ENCODE measurements at regions not wholly inside any gene's neighbourhood (a gene's known extent, or its start where the extent isn't known, plus 50 kb on each side); places are given as distances from the start of the nearest gene placed in this dataset.

DNA sequence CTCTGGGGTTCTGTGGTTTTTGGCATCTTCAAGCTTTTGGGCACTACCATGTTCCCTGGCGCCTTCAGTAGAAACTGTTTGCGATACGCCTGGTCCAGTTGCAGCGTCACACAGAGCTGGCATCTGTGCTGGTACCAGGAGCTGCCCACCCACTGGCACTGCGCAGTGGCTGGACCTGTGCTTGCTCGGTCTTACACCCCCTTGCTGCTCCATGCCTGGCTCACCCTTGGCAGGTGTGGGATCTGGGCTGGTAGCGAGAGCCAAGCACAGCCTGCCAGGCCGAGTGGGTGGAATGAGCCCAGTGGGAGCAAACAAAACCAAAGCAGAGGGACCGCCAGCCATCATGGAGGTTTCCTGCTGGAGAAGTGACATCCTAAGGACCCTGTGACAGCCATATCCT is 170.2 kb upstream of the IRX2 start:
- no peaks in the 10 kb centered on the region for H4K20me1 ChIP-seq (ENCODE audit: insufficient read depth)
- no peak overlapping the region for H3K27ac ChIP-seq (ENCODE audit: low read depth, low read length)
- H3K79me2 ChIP-seq (ENCODE audit: insufficient read depth, low read length), result no peaks in the 10 kb centered on the region
- H3K9me2 ChIP-seq (ENCODE audit: insufficient read depth), result no peaks in the 10 kb centered on the region
- no peaks in the 10 kb centered on the region for H3K4me1 ChIP-seq (ENCODE audit: control insufficient read depth in 1 of 2, insufficient read depth in 2 of 2, low read length in 2 of 2)
- ChIA-PET RAD21 (ENCODE audit: low non-redundant PET in 1 of 2, low total read pairs in 2 of 2, uncharacterized antibody in 2 of 2, unreplicated experiment in 2 of 2) (no interaction called here), POLR2A (no interaction called here), CTCF (no interaction called here)
- TF ChIP-seq EZH2 (IDR thresholded peaks at IDR 0.05), result no peak
- TF ChIP-seq JUND (IDR thresholded peaks at IDR 0.05), result no peak
- TF ChIP-seq RAD21 (IDR thresholded peaks at IDR 0.05; ENCODE audit: low read depth), result no peak
- no peak for TF ChIP-seq SP1 (IDR thresholded peaks at IDR 0.05; ENCODE audit: low read depth)
- no peak for TF ChIP-seq ZNF274 (IDR thresholded peaks at IDR 0.05; ENCODE audit: low read depth, low read length)
- no peak for TF ChIP-seq CBX3 (IDR thresholded peaks at IDR 0.05; ENCODE audit: low read depth)
- no peak for TF ChIP-seq ELF1 (IDR thresholded peaks at IDR 0.05; ENCODE audit: borderline replicate concordance, low read depth)
- TF ChIP-seq, protein P1, sequence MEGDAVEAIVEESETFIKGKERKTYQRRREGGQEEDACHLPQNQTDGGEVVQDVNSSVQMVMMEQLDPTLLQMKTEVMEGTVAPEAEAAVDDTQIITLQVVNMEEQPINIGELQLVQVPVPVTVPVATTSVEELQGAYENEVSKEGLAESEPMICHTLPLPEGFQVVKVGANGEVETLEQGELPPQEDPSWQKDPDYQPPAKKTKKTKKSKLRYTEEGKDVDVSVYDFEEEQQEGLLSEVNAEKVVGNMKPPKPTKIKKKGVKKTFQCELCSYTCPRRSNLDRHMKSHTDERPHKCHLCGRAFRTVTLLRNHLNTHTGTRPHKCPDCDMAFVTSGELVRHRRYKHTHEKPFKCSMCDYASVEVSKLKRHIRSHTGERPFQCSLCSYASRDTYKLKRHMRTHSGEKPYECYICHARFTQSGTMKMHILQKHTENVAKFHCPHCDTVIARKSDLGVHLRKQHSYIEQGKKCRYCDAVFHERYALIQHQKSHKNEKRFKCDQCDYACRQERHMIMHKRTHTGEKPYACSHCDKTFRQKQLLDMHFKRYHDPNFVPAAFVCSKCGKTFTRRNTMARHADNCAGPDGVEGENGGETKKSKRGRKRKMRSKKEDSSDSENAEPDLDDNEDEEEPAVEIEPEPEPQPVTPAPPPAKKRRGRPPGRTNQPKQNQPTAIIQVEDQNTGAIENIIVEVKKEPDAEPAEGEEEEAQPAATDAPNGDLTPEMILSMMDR (IDR thresholded peaks at IDR 0.05 in 2 of 3, conservative IDR thresholded peaks at IDR 0.05 in 1 of 3; ENCODE audit: borderline replicate concordance in 1 of 3, insufficient read depth in 1 of 3, low read depth in 2 of 3, low read length in 2 of 3), result no peak
- TF ChIP-seq, protein P2, sequence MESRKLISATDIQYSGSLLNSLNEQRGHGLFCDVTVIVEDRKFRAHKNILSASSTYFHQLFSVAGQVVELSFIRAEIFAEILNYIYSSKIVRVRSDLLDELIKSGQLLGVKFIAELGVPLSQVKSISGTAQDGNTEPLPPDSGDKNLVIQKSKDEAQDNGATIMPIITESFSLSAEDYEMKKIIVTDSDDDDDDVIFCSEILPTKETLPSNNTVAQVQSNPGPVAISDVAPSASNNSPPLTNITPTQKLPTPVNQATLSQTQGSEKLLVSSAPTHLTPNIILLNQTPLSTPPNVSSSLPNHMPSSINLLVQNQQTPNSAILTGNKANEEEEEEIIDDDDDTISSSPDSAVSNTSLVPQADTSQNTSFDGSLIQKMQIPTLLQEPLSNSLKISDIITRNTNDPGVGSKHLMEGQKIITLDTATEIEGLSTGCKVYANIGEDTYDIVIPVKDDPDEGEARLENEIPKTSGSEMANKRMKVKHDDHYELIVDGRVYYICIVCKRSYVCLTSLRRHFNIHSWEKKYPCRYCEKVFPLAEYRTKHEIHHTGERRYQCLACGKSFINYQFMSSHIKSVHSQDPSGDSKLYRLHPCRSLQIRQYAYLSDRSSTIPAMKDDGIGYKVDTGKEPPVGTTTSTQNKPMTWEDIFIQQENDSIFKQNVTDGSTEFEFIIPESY (IDR thresholded peaks at IDR 0.05; ENCODE audit: extremely low read depth, insufficient replicate concordance, low read length), result no peak
- no peak for TF ChIP-seq SRF (IDR thresholded peaks at IDR 0.05; ENCODE audit: low read depth)
- TF ChIP-seq EZH2phosphoT487 (IDR thresholded peaks at IDR 0.05; ENCODE audit: borderline replicate concordance), result no peak
- no peak for TF ChIP-seq SIN3A (IDR thresholded peaks at IDR 0.05; ENCODE audit: low read depth)
- TF ChIP-seq TCF7L2 (IDR thresholded peaks at IDR 0.05; ENCODE audit: borderline replicate concordance, extremely low read depth, insufficient read depth, insufficient read length), result no peak
- TF ChIP-seq YY1 (IDR thresholded peaks at IDR 0.05; ENCODE audit: extremely low read depth, insufficient replicate concordance, low read depth, low read length), result no peak
- no peak for TF ChIP-seq POLR2A (IDR thresholded peaks at IDR 0.05; ENCODE audit: borderline replicate concordance, extremely low read depth, insufficient read depth, insufficient read length)
- TF ChIP-seq, protein P3, sequence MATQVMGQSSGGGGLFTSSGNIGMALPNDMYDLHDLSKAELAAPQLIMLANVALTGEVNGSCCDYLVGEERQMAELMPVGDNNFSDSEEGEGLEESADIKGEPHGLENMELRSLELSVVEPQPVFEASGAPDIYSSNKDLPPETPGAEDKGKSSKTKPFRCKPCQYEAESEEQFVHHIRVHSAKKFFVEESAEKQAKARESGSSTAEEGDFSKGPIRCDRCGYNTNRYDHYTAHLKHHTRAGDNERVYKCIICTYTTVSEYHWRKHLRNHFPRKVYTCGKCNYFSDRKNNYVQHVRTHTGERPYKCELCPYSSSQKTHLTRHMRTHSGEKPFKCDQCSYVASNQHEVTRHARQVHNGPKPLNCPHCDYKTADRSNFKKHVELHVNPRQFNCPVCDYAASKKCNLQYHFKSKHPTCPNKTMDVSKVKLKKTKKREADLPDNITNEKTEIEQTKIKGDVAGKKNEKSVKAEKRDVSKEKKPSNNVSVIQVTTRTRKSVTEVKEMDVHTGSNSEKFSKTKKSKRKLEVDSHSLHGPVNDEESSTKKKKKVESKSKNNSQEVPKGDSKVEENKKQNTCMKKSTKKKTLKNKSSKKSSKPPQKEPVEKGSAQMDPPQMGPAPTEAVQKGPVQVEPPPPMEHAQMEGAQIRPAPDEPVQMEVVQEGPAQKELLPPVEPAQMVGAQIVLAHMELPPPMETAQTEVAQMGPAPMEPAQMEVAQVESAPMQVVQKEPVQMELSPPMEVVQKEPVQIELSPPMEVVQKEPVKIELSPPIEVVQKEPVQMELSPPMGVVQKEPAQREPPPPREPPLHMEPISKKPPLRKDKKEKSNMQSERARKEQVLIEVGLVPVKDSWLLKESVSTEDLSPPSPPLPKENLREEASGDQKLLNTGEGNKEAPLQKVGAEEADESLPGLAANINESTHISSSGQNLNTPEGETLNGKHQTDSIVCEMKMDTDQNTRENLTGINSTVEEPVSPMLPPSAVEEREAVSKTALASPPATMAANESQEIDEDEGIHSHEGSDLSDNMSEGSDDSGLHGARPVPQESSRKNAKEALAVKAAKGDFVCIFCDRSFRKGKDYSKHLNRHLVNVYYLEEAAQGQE (IDR thresholded peaks at IDR 0.05; ENCODE audit: low read depth), result no peak
- TF ChIP-seq, protein P4, sequence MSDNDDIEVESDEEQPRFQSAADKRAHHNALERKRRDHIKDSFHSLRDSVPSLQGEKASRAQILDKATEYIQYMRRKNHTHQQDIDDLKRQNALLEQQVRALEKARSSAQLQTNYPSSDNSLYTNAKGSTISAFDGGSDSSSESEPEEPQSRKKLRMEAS (IDR thresholded peaks at IDR 0.05), result no peak
- TF ChIP-seq ZFX (IDR thresholded peaks at IDR 0.05), result no peak
- no peak overlapping the region for H3K4me3 ChIP-seq (replicated peaks in 1 of 2; ENCODE audit: low read depth in 1 of 2, low read length in 2 of 2)
- no peak overlapping the region for H3K9ac ChIP-seq (ENCODE audit: low read length)
- no peak overlapping the region for H2AFZ ChIP-seq (ENCODE audit: low read depth, low read length, poor library complexity, severe bottlenecking)
- H3K9me3 ChIP-seq (ENCODE audit: control insufficient read depth in 1 of 2, insufficient read depth in 1 of 2, low read depth in 1 of 2, low read length in 2 of 2), result peaks cover 9 to 44% of the 10 kb centered on the region in 2 experiments; a peak in 2 of 4 replicates
- ATAC-seq (no peak), DNase-seq (ENCODE audit: low read depth, low spot score) (no peak)
- no peak overlapping the region for H3K4me2 ChIP-seq (ENCODE audit: low read length)
- H3K27me3 ChIP-seq (ENCODE audit: insufficient read depth, low read length), result no peaks in the 10 kb centered on the region
- BruUV-seq (replicated peaks), result no TSS peak
- intact Hi-C loops (cut with micrococcal nuclease), result no loop called here
- H3K36me3 ChIP-seq (ENCODE audit: control insufficient read depth in 1 of 2, insufficient read depth in 2 of 2, low read length in 2 of 2), result no peaks in the 10 kb centered on the region
